Gastrocnemius medialis (tissue), 4 donors: ENCODE measurements at regions not wholly inside any gene's neighbourhood (a gene's known extent, or its start where the extent isn't known, plus 50 kb on each side); places are given as distances from the start of the nearest gene placed in this dataset.

ENCODE experiments used
- ATAC-seq, 2 donors: fragments of 150-250 bp; one replicate each; pipeline ENCODE4 v1.9.1; 2016
- DNase-seq, 2 donors: peaks; one replicate each; pipeline ENCODE4 v3.0.0-alpha.2; 2019
- H3K27ac ChIP-seq, 4 donors: fragments of 200-600 bp; sonication (generic); 1 replicate in 1 of 4; 2 replicates in 3 of 4; pipeline ENCODE4 v1.5.1; 2016 to 2018; ENCODE audit warnings: mild to moderate bottlenecking in 2 of 4, moderate library complexity in 1 of 4
- H3K27me3 ChIP-seq, 3 donors: fragments of 200-600 bp; sonication (generic) in 2 of 3; 1 replicate in 1 of 3; 2 replicates in 2 of 3; pipeline versions ENCODE4 v1.5.1 to v1.6.0; 2016 to 2019; ENCODE audit warnings: mild to moderate bottlenecking in 1 of 3, moderate library complexity in 1 of 3
- H3K36me3 ChIP-seq, 2 donors: fragments of 200-600 bp; sonication (generic) in 1 of 2; one replicate each; pipeline ENCODE4 v1.5.1; 2017 to 2018
- H3K4me1 ChIP-seq, 2 donors: fragments of 200-600 bp; sonication (generic) in 1 of 2; one replicate each; pipeline ENCODE4 v1.5.1; 2016 to 2017; ENCODE audit warnings: mild to moderate bottlenecking in 2 of 2
- H3K4me3 ChIP-seq, 4 donors: fragments of 200-600 bp; sonication (generic) in 3 of 4; 1 replicate in 1 of 4; 2 replicates in 3 of 4; pipeline ENCODE4 v1.5.1; 2016 to 2019; ENCODE audit warnings: mild to moderate bottlenecking in 2 of 4
- H3K9me3 ChIP-seq, 3 donors: fragments of 200-600 bp; sonication (generic) in 2 of 3; 1 replicate in 1 of 3; 2 replicates in 2 of 3; pipeline ENCODE4 v1.5.1; 2016 to 2019
- POLR2A ChIP-seq, 2 donors: fragments of 450-650 bp; IDR thresholded peaks; one replicate each; pipeline ENCODE4 v1.6.1; 2017; ENCODE audit warnings: antibody characterized with exemption in 2 of 2, mild to moderate bottlenecking in 2 of 2, moderate library complexity in 2 of 2
- in situ Hi-C, 4 donors: fragments of 200-750 bp; cut with MboI; loops; one replicate each; pipeline versions ENCODE4 v1.15.0 to v1.8.0; 2017; ENCODE audit warnings: low sequenced_read_pairs in 4 of 4
- intact Hi-C: fragments of 100-400 bp; cut with DNase I; formaldehyde crosslinking; loops from one replicate; pipeline ENCODE4 v1.15.1; 2023; ENCODE audit warnings: low total_unique reads
- TF ChIP-seq, protein P1 (sequence below), 5 experiments: fragments of 450-650 bp in 3 of 5; fragments of 200-600 bp in 2 of 5; sonication (generic) in 2 of 5; IDR thresholded peaks in 4 of 5; conservative IDR thresholded peaks in 1 of 5; 1 replicate in 4 of 5; 2 replicates in 1 of 5; pipeline ENCODE4 v1.5.1; 2016 to 2019; ENCODE audit warnings: antibody characterized with exemption in 5 of 5, mild to moderate bottlenecking in 3 of 5, moderate library complexity in 3 of 5

DNA sequence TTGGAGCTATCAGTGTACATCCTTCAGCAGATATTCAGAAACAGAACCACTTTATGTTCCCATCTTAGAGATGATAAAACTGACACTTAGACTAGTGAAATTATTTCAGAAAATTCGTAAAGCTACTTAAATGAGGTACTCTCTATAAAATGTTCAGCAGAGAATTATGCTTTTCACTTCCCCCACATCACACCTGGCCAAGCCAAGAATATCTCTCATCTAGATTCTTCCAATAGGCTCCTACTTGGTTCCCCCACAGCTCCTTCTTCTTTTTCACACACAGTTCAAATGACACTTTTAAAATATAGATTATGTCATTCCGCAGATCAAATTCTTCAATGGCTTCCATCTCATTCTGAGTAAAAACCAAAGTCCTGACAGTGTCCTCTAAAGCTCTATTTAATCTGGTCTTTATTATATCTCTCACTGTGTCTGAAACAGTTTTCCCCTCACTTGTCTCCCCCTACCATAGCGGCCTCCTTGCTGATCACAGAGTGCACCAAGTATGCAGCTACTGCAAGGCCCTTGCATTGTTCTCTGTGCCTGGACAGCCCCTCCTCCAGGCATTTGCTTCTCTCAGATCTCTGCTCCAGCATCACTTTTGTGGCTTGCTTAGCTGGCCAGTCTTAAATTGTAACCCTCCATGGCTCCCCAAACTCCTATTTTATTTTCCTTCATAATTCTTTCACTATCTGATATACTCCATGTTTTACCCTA is 736.8 kb upstream of the USP15 start:
- DNase-seq = no peak
- Histone ChIP-seq H3K4me1 (no peaks in the 10 kb centered on the region), H3K36me3 (no peaks in the 10 kb centered on the region), H3K27ac (no peak overlapping the region), H3K4me3 (no peak overlapping the region), H3K9me3 (no peaks in the 10 kb centered on the region), H3K27me3 (no peaks in the 10 kb centered on the region)
- intact Hi-C loops = no loop called here
- ATAC-seq = no peak
- in situ Hi-C loops = no loop called here
- TF ChIP-seq, protein P1, sequence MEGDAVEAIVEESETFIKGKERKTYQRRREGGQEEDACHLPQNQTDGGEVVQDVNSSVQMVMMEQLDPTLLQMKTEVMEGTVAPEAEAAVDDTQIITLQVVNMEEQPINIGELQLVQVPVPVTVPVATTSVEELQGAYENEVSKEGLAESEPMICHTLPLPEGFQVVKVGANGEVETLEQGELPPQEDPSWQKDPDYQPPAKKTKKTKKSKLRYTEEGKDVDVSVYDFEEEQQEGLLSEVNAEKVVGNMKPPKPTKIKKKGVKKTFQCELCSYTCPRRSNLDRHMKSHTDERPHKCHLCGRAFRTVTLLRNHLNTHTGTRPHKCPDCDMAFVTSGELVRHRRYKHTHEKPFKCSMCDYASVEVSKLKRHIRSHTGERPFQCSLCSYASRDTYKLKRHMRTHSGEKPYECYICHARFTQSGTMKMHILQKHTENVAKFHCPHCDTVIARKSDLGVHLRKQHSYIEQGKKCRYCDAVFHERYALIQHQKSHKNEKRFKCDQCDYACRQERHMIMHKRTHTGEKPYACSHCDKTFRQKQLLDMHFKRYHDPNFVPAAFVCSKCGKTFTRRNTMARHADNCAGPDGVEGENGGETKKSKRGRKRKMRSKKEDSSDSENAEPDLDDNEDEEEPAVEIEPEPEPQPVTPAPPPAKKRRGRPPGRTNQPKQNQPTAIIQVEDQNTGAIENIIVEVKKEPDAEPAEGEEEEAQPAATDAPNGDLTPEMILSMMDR (IDR thresholded peaks at IDR 0.05 in 4 of 5, conservative IDR thresholded peaks at IDR 0.05 in 1 of 5) = no peak
- no peak for TF ChIP-seq POLR2A (IDR thresholded peaks at IDR 0.05)

DNA sequence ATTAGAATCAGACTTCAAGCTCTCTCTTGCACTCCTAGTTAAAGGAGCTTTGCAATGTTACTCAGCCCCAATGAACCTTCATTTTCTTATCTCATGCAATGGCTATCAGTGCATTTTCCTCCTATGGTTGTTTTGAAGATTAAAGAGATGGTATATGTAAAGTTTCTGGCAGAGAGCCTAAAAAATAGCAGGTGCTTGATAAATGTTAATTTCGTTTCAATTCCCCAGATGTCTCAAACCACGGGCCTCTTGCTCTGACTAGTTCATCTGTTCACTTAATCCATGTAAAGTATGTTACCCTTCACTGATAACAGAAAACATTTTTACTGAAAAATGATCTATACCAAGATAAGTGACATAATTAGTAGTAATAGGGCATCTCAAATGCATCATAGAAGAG is 735.4 kb upstream of the USP15 start:
- no peak overlapping the region for H3K27ac ChIP-seq
- in situ Hi-C loops = no loop called here
- intact Hi-C loops = no loop called here
- TF ChIP-seq, protein P1 (IDR thresholded peaks at IDR 0.05 in 4 of 5, conservative IDR thresholded peaks at IDR 0.05 in 1 of 5) = no peak
- TF ChIP-seq POLR2A (IDR thresholded peaks at IDR 0.05) = no peak
- ATAC-seq = no peak
- H3K9me3 ChIP-seq = no peaks in the 10 kb centered on the region
- H3K4me1 ChIP-seq = no peaks in the 10 kb centered on the region
- no peak overlapping the region for H3K4me3 ChIP-seq
- no peak for DNase-seq
- H3K27me3 ChIP-seq = no peaks in the 10 kb centered on the region
- no peaks in the 10 kb centered on the region for H3K36me3 ChIP-seq

DNA sequence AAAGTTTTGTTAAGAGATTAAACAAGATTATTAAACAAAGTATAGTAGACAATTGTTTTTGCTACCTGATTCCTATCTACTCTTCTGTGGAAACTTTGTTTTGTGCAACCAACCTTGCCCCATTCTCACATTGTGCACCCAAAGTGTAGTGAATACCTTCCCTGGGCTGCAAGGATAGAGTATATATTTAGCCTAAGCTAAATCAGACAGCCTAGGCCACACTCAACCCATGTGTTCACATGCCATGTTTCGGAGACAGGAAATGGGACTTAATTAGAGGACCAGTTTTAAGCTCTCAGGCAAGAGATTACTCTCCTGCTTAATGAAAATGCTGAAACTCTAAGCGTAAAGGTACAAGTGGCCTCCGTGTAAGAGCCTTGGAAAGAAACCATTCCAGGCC is 734.9 kb upstream of the USP15 start:
- TF ChIP-seq POLR2A (IDR thresholded peaks at IDR 0.05) = no peak
- TF ChIP-seq, protein P1 (IDR thresholded peaks at IDR 0.05 in 4 of 5, conservative IDR thresholded peaks at IDR 0.05 in 1 of 5) = no peak
- Histone ChIP-seq H3K27ac (no peak overlapping the region), H3K4me1 (no peaks in the 10 kb centered on the region), H3K4me3 (no peak overlapping the region), H3K36me3 (no peaks in the 10 kb centered on the region), H3K27me3 (no peaks in the 10 kb centered on the region), H3K9me3 (no peaks in the 10 kb centered on the region)
- ATAC-seq (no peak), DNase-seq (no peak)
- in situ Hi-C loops = no loop called here
- intact Hi-C loops = no loop called here

DNA sequence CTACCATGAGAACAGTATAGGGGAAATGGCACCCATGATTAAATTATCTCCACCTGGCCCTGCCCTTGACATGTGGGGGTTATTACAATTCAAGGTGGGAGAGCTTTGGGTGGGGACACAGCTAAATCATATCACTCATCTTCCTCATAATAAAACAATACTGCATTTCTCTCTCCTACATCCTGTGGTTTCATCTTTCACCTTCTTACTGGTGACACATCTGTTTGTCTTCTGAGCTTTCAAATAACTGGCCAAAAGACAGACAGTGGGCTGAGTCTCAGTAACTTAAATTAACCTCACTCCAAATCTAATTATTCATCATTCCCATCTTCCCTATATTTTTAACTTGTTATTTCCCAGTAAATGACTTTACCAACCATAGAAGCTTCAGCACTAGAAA is 729.7 kb upstream of the USP15 start:
- H3K27ac ChIP-seq = no peak overlapping the region
- no peak for ATAC-seq
- H3K9me3 ChIP-seq = no peaks in the 10 kb centered on the region
- H3K4me3 ChIP-seq = no peak overlapping the region
- intact Hi-C loops (no loop called here), in situ Hi-C loops (no loop called here)
- DNase-seq = no peak
- H3K36me3 ChIP-seq = no peaks in the 10 kb centered on the region
- H3K4me1 ChIP-seq = no peaks in the 10 kb centered on the region
- no peaks in the 10 kb centered on the region for H3K27me3 ChIP-seq
- no peak for TF ChIP-seq POLR2A (IDR thresholded peaks at IDR 0.05)
- TF ChIP-seq, protein P1 (IDR thresholded peaks at IDR 0.05 in 4 of 5, conservative IDR thresholded peaks at IDR 0.05 in 1 of 5) = no peak

DNA sequence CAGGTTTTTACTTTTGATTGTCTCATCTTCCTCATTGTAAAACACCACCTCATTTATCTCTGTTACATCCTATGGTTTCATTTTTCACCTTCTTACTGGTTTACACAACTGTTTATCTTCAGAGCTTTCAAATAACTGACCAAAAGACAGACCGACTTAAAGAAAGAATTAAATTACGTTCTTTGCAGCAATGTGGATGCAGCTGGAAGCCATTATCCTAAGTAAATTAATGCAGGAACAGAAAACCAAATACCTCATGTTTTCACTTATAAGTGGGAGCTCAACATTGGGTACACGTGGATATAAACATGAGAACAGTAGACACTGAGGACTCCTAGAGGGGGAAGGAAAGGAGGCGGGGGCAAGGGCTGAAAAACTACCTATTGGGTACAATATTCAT is 729.0 kb upstream of the USP15 start:
- Histone ChIP-seq H3K4me1 (no peaks in the 10 kb centered on the region), H3K4me3 (no peak overlapping the region), H3K36me3 (no peaks in the 10 kb centered on the region), H3K27me3 (no peaks in the 10 kb centered on the region), H3K27ac (no peak overlapping the region), H3K9me3 (no peaks in the 10 kb centered on the region)
- no peak for TF ChIP-seq POLR2A (IDR thresholded peaks at IDR 0.05)
- TF ChIP-seq, protein P1 (IDR thresholded peaks at IDR 0.05 in 4 of 5, conservative IDR thresholded peaks at IDR 0.05 in 1 of 5) = no peak
- intact Hi-C loops = no loop called here
- ATAC-seq = no peak
- in situ Hi-C loops = no loop called here
- DNase-seq = no peak
